ENCODE measurements at regions not wholly inside any gene's neighbourhood (a gene's known extent, or its start where the extent isn't known, plus 50 kb on each side); places are given as distances from the start of the nearest gene placed in this dataset.

DNA sequence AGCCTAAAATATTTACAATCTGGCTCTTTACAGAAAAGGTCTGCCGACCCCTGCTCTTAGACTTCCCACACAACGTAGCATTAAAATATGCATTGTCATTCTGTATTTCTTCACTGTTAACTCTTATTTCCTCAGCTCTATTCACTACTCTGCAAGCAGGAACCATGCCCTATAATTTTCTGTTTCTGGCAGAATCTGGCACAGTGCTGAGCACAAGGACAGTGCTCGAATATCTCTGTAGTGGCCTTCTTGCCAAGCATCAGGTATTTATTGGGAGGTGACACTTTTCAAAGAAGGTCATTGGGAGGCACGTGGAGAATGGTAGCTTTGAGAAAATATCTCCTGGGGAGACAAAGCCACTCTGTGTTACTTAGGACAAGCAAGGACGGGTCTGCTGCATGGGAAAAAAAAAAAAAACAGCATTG lies 77.9 kb downstream of the PSMG1 start:
- DNase-seq: no peak

DNA sequence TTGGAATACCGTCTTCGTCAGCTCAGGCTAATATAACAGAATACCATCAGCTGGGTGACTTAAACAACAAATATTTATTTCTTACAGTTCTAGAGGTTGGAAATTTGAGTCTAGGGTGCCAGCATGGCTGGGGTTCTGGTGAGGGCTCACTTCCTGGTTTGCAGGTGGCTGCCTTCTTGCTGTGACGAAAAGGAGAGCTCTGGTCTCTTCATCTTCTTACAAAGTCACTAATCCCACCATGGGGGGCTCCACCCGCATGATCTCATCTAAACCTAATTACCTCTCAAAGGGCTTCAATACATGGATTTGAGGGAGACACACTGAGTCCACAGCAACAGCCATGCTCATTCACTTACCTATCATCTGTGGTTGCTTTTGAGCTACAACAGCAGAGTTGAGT lies 78.3 kb downstream of the PSMG1 start:
- no peak for DNase-seq

DNA sequence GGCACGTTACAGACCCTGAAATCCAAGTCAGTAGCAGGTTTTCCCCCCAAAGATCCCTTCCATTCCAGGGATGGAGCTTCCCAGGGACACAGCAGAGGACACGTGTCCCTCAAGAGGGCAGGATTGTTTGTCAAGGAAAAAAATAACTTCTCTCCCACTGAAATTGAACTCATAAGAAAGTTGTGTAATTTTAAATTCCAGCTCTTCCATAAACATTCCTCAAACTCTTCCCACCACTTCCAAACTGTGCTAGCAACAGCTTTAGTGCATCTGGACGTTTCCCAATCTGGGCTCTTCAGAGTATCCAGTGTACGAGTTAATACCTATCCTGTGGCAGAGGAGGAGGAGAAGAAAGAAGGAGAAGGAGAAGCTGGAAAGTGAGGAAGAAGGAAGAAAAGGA lies 79.6 kb downstream of the PSMG1 start:
- no peak for DNase-seq

DNA sequence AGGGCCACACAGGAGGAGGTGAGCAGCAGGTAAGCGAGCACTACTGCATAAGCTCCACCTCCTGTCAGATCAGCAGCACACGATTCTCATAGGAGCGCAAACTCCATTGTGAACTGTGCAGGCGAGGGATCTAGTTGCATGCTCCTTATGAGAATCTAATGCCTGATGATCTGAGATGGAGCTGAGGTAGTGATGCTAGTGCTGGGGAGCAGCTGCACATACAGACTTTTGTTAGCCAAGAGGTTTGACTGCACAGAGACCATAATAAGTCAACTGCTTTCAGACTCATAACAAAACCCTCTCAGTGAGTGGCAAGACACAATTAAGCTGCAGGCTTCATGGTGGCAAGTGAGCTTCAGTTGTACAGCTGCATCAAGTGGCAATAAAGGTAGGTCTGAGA lies 83.4 kb downstream of the PSMG1 start:
- no peak for DNase-seq

DNA sequence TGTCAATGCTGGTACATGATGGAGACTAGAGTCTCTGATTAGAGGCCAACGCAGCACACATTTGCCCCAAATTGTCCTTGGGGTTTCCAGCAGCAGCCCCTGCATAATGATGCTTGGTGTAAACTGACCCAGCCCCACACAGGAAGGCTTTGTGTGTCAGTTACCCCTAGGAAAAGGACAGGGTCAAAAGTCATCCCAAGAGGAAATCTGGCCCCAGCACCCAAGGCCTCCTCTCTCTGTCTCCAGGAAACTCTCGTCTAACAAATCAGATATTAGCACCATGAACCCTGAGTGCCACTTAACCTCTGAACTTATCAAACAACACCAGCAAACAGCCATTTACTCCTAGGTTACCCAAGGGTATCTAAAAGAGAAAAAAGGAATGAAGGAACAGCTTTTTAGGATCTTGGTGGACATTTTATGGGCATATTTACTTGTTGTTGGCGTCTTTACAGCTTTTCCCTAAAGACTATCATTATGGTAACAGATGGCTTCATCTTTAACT lies 84.5 kb downstream of the PSMG1 start:
- peak; percentile 46 for DNase-seq

DNA sequence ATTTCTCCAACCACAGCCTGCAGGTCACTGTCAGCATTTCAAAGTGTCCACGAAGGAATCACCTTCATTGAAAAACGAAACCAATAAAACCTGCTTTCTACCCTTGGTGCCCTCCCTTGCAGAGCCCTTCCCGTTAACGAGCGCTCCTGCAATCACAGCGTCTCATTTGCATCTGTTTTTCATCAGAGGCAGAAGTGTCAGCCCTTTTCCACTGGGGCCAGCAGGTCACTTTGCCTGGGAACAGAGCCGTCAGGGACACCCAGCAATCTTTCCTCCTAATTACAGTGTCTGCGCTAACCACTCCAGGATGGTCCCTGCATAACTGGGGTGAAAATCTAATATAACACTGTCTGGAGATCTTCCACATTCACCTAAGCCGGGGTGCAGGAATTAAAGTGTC lies 85.3 kb downstream of the PSMG1 start:
- no peak for DNase-seq

DNA sequence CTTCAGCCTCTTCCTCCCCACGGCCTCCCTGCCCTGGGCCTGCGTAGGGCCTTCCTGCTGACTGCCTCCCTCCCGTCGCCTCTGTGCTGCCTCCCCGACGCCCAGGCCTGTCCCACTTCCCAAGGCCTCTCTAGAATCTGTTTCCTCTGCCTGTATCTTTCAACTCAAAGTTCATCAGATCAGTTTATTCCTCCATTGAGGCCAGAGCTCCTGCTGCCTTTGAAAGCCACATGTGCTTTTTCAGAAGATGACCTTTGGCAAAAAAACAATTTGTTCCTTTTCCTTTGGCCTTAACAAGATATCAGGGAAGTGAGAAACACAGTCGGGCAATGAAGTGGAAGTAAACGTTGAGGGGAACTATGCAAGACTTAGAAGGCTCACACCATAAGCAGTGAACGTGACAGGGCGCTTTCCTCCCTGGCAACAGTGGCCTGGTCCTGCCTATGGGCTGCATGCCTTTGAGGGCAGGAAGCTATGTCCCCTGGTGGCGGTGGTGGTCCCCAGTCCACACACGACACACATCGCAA lies 85.9 kb downstream of the PSMG1 start:
- no peak for DNase-seq

DNA sequence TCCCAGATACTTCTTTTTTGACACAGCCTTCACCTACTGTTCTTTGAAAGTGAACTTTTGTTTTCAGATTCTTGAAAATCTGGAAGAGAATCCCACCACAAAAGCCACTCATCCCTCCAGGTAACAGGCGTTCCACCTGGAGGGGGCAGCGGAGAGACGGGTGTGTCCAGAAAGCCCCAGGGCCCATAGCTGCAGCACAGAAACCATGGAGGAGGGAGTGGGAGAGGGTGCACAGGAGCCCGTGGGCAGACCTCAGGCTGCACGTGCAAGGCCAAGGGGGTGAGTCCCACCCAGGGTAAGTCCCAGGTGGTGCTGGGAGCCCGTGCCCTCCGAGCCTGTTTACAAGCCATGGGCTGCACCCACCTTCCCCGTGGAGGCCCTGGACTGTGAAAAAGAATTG lies 86.5 kb downstream of the PSMG1 start:
- DNase-seq: no peak

DNA sequence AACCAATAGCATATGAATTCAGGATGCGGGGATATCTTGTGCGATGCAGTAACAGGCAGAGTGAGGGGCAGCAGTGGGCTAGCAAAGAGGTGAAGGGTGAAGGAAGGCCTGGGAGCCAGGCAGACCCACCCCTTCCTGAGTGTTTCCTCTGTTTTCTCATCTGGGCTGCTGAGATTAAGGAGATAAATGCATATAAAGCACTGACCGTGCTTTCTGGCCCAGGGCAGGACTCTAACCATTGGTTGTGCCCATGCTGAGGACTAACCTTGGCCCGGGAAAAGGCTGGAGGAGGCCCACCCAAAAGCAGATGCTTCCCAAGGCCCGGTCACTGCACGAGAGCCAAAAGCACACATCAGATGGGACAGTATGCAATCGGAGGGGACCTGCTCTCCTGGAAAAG lies 87.6 kb downstream of the PSMG1 start:
- no peak for DNase-seq

DNA sequence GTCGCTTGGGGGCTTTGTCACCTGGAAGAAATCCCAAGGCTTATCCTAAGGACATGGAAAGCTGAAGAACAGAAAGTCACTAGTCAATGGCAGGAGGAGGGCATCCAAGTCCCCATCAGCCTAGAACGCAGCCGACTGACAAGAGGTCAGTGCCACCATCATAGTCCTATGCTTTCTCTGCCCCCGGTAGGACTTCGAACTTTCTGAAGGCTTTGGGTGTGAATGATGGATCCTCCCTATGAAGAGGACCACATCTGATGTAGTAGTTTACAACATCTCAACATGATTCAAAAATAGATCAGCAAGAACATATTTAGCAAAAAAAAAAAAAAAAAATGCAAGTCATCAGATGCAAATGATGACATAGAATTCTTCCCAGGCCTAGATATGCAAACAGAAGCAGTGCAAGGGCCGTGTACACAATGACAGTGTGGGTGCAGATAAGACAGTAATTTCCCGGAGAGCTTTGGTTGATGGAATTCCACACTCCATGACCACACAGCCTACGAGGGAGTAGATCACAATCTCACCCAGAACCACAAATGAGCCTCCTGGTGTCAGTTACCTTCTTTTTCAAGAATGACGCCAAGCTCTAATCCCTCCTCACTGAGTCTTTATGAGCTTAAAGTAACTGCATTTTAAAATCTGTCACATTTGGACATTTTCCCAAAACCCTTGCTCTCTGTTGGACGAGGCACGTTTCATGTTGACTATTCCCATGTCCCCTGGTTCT lies 88.2 kb downstream of the PSMG1 start:
- no peak for DNase-seq

DNA sequence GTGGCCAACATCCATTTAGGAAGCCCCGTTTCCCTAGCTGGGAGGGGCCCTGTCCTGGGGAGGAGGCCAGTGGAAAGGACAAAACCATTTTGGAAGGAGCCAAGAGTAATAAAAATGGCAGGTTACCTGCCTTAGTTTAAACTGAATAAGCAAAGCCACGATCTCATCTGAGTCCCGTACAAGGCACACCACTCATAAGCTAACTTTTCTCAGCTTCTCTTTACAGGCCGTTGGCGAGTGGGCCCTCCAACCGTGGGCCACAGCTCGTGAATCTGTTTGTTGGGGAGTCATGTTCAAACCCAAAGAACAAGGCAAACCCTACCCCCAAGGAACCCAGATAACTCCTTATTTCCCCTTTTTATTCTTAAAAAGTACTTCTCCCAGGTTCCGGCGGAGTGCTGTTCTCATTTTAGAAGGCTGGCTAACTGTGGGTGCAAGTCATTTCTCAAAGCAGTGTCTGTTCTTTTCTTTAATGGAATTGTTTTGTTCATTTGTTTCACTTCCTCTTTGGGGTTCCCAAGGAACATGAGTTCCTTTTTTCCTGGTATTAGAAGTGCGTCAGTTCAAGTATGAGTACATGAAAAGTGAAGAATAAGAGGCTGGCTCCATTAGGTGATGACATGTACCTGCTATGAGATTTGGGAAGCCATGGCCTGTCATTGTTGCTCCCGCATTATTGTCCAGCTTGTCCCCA lies 89.0 kb downstream of the PSMG1 start:
- no peak for DNase-seq

DNA sequence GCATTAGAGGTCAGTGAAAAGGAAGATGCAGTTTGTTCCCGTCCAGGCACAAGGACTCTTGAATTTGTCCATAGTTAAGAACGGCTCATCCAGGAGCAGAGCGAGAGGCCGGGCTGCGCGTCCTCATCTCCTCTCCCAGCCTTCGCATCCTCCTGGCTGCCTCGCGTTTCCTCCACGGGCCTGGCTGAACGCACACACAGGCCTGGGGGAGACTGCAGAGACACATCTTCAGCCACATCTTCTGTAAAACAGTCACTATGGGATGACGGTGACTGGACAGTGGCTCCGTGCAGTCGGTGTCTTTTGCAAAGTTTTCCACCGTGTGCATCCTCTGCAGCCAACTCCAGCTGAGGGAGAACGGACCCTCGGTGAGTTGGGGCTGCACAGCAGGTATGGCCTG lies 89.7 kb downstream of the PSMG1 start:
- DNase-seq: no peak

DNA sequence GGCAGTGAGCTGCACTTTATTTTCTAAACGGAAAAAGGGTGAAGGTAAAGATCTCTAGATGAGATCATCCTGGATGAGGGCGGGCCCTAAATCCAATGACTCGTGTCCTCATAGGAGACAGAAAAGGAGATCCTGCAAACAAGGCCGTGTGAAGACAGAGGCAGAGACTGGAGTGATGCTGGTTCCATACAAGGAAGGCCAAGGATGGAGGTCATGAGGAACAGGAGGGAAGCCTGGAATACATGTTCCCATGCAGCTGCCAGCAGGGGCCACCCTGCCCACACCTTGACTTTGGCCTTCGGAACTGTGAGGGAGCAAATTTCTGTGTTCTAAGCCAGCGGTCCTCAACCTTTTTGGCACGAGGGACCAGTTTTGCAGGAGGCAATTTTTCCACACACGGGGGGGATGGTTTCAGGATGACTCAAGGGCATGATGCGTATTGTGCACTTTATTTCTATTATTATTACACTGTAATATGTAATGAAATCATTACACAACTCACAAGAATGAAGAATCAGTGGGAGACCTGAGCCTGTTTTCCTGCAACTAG lies 94.3 kb downstream of the PSMG1 start:
- no peak for DNase-seq

DNA sequence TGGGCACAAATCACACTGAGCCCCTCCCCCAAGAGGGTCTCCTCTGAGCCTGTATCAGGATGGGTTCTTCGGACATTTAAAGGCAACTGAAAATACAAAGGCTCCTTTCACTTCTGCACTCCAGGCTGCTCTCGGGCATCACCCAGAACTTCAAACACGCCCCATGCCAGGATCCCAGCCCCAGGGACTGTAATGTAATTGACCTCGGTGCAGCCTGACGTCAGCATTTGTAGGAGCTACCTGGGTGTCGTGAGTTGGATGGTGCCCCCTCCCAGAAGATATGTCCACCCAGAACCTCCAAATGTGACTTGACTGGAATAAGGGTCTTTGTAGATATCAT lies 95.2 kb downstream of the PSMG1 start:
- no peak for DNase-seq

DNA sequence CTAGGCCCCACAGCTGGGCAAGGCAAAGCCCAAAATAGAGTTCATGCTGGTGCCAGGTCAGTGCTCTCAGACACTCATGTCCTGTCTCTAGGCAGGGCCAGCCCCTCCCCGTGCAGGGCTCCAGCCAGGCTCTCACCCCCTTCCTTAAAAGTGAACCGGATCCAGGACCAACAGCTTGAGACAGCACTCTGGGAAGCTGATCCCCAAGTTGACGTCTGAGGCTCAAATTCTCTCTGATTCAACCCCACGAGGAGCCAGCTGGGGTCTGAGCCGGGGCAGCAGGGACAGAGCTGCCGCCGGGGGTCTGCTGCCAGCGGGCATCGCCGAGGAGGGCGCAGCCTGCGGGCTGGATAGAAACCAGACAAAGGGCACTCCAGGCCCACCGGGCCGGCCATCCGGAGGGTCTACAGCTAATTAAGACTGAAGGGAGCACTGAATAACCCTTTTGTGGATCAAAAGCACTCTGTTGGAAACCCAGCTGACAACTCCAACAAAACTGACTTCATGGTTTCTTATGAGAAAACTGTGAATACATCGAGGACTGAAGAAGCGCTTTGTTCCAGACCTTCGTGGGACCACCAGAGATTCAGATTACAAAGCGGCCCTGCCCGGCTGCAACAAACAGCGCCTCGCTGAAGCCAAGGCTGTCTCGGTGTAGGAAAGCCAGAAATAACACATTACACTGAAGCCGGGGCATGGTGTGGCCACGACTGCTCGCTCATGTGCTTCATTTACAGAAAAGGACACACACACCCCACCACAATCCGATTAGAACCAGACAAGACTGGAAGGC lies 95.8 kb downstream of the PSMG1 start:
- DNase-seq: no peak

DNA sequence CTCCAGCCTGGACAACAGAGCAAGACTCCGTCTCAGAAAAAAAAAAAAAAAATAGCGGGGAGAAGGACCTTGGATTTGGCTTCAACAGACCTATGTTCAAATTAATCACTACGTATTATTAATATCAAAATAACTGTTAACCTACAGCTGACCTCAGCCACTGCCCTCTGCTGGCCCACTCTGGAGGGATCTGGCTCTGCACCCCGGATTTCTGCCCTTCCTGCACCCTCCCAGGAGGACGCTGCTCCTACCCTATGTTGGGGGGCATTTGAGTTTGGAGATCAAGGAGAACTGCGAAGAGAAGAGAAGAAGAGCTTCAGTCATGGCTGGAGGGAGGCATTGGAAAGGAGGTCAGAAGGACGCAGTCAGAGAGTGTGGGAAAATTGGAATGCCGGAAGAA lies 96.7 kb downstream of the PSMG1 start:
- no peak for DNase-seq

DNA sequence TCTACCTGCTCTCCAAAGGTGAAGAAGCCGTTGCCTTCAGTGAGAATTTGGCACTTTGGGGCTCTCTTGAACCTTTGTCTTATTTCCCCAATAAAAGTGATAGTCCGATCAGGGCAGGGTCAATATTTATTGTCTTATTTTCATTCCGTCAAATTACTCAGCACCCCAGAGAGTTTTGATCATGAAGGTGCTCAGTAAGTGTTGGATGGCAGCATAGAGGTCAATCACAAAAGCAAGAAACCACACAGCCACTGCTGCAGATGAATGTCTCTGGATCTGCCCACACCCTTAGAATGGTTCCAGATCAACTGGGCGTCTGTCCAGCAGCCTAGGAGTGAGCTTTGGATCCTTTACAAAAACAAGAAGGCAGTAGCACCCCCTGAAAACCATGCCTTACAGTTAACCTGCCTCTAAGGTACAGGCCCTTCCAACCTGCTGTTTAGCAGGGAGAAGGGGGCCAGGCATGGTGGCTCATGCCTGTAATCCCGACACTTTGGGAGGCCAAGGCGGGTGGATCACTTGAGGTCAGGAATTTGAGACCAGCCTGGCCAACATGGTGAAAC lies 97.3 kb downstream of the PSMG1 start:
- no peak for DNase-seq

DNA sequence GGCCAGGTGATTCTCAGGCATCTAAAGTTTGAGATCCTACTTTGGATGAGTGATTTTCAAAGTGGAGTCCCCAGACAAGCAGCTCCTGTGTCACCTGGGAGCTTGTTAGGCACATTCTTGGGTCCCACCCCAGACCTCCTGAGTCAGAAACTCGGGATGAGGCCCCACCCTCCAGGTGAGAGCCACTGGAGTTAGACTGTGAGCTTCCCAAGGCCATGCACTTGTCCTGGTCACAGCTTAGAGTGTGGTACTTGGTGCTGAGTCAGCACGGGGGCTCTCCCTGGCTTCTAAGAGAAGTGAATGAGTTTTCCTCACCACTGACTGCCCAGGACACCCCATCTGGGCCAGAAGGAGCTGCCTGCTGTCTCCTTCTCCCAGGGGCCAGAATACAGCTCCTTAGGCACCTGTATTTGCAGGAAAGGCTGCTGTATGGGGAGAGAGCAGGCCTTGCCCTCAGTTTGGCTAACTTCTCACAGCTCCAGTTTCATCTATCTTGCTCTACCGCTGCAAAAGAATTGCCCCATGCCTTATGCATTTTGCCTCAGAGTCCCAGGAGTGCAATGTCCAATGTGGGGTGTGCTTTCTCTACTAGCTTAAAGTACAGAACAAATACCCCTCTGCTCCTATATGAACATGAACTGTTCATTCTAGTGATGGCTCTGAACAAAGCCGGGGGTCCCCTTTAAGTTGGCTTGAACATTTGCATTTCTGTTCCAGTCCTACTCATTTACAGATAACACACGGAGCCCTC lies 98.1 kb downstream of the PSMG1 start:
- DNase-seq: no peak

DNA sequence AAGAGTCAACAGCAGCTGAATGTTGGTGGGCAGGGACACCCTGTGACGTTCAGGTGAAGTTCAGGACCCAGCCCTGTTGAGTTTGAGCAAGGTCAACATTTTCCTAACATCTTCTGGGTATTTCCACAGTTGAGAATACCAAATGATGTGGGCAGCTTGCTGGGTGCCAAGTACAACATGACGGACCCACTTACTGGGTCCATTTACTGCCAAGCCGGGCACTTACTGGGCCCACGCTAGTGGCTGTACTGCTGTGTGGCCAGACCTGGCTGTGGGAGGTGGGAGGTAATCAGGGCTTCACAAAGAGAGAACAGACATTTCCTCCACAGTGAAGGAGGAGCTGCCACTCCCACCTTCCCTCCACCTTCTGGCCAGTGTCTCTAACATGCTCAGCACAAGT lies 99.2 kb downstream of the PSMG1 start:
- no peak for DNase-seq

DNA sequence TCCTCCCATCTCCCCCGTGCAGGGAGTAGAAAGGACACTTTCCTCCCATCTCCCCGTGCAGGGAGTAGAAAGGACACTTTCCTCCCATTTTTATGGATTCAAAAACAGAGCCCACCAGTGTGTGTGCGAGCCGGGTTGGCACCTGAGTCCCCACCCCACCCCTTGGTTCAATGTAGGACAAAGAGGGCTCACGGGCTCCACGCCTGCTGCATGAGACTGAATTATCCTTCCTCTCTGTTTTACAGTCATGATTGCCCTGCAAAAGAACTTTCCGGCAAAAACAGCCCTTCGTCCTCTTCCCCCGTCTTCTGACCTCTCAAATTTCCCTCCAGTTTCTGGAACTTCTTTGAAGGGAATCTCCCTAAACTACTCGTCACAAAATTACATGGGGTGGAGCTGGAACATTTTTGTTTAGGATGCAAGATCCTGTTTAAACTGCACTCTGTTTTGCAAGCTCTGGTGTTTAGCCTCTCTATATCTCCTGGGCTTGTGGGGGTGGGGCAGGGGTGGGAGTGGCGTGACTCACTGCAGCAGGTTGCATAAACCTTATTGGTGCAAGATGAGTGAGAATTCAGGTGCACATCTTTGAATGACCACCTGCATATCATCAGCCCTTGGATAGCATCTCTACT lies 99.8 kb downstream of the PSMG1 start:
- DNase-seq: no peak

Measured in right kidney (tissue), 1 donor.